HCT116 (cell line): ENCODE measurements at regions not wholly inside any gene's neighbourhood (a gene's known extent, or its start where the extent isn't known, plus 50 kb on each side); places are given as distances from the start of the nearest gene placed in this dataset.

ENCODE experiments used
- ATAC-seq: fragments of 200-7000 bp; cut with Tn5 transposase; 2 replicates; pipeline ENCODE4 v1.9.1; 2020; ENCODE audit warnings: mild to moderate bottlenecking, moderate library complexity
- BruUV-seq: library from RNA; stranded (reverse); fragments of 400-500 nt; replicated peaks from 2 replicates; lab custom pipeline; 2021; lab: Mats Ljungman, UMichigan
- CTCF ChIA-PET: fragments of 300-600 bp; sonication (Branson Sonifier 250); formaldehyde crosslinking; loops from one replicate; lab custom pipeline; 2021; ENCODE audit warnings: antibody characterized with exemption; lab: Charles Lee
- POLR2A ChIA-PET: fragments of 300-600, 350-600 bp; sonication (Branson Sonifier 250); formaldehyde crosslinking; loops from one replicate; lab custom pipeline; 2021; ENCODE audit warnings: antibody characterized with exemption; lab: Charles Lee
- RAD21 ChIA-PET, 2 experiments: fragments of 300-600 bp; sonication (Branson Sonifier 250); formaldehyde crosslinking; loops; one replicate each; lab custom pipeline; 2023; ENCODE audit warnings: low total read pairs in 2 of 2; ENCODE audit not compliant: uncharacterized antibody in 2 of 2, unreplicated experiment in 2 of 2, low non-redundant PET in 1 of 2; lab: Charles Lee
- DNase-seq: peaks from one replicate; pipeline ENCODE4 v3.0.0-alpha.2; 2010; ENCODE audit warnings: low read depth, low spot score
- H2AFZ ChIP-seq: fragments of 200-600 bp; shearing (Covaris generic), sonication (generic); 2 replicates; pipeline ENCODE4 v1.6.1; 2017; ENCODE audit warnings: low read depth, mixed run types, mixed read lengths, antibody characterized with exemption, low read length; ENCODE audit not compliant: poor library complexity, severe bottlenecking
- H3K27ac ChIP-seq: 2 replicates; pipeline ENCODE4 v1.5.1; 2012; ENCODE audit warnings: low read depth, low read length
- H3K27me3 ChIP-seq: fragments of 200-600 bp; sonication (generic); 2 replicates; pipeline ENCODE4 v1.6.1; 2016; ENCODE audit warnings: mixed run types, low read length, mixed read lengths; ENCODE audit not compliant: insufficient read depth
- H3K36me3 ChIP-seq, 2 experiments: fragments of 200-500 bp in 1 of 2; fragments of 200-600 bp in 1 of 2; sonication (Bioruptor generic) in 1 of 2; sonication (generic) in 1 of 2; 2 replicates each; pipeline versions ENCODE4 v1.5.1 to v1.6.1; 2014 to 2016; ENCODE audit warnings: low read length in 2 of 2, inconsistent platforms in 1 of 2, mixed read lengths in 1 of 2, mixed run types in 1 of 2; ENCODE audit not compliant: insufficient read depth in 2 of 2, control insufficient read depth in 1 of 2
- H3K4me1 ChIP-seq, 2 experiments: fragments of 200-600 bp in 1 of 2; sonication (generic) in 1 of 2; 2 replicates each; pipeline versions ENCODE4 v1.5.1 to v1.6.1; 2012 to 2017; ENCODE audit warnings: low read length in 2 of 2, inconsistent platforms in 1 of 2, mild to moderate bottlenecking in 1 of 2, mixed read lengths in 1 of 2, mixed run types in 1 of 2, moderate library complexity in 1 of 2; ENCODE audit not compliant: insufficient read depth in 2 of 2, control insufficient read depth in 1 of 2
- H3K4me2 ChIP-seq: fragments of 200-600 bp; sonication (generic); 2 replicates; pipeline ENCODE4 v1.6.1; 2017; ENCODE audit warnings: mixed run types, low read length, mixed read lengths
- H3K4me3 ChIP-seq, 2 experiments: fragments of 200-600 bp in 1 of 2; sonication (generic) in 1 of 2; replicated peaks in 1 of 2; 2 replicates each; pipeline ENCODE4 v1.5.1; 2011 to 2016; ENCODE audit warnings: low read length in 2 of 2, control low read depth in 1 of 2, low read depth in 1 of 2, mild to moderate bottlenecking in 1 of 2, mixed read lengths in 1 of 2, mixed run types in 1 of 2
- H3K79me2 ChIP-seq: fragments of 200-600 bp; sonication (generic); 2 replicates; pipeline ENCODE4 v1.6.1; 2017; ENCODE audit warnings: mild to moderate bottlenecking, mixed run types, low read length, moderate library complexity, mixed read lengths; ENCODE audit not compliant: insufficient read depth
- H3K9ac ChIP-seq: fragments of 200-600 bp; sonication (generic); 2 replicates; pipeline ENCODE4 v1.6.1; 2016; ENCODE audit warnings: low read length, mixed read lengths
- H3K9me2 ChIP-seq: fragments of 200-600 bp; sonication (generic), shearing (Covaris generic); 2 replicates; pipeline ENCODE4 v1.6.1; 2017; ENCODE audit warnings: mixed run types, mild to moderate bottlenecking, moderate library complexity; ENCODE audit not compliant: insufficient read depth
- H3K9me3 ChIP-seq, 2 experiments: fragments of 200-500 bp in 1 of 2; fragments of 200-600 bp in 1 of 2; sonication (Bioruptor generic) in 1 of 2; sonication (generic) in 1 of 2; 2 replicates each; pipeline ENCODE4 v1.6.1; 2014 to 2017; ENCODE audit warnings: low read length in 2 of 2, mixed read lengths in 2 of 2, inconsistent platforms in 1 of 2, low read depth in 1 of 2, mild to moderate bottlenecking in 1 of 2, mixed run types in 1 of 2, moderate library complexity in 1 of 2; ENCODE audit not compliant: control insufficient read depth in 1 of 2, insufficient read depth in 1 of 2
- H4K20me1 ChIP-seq: fragments of 200-600 bp; sonication (generic), shearing (Covaris generic); 2 replicates; pipeline ENCODE4 v1.6.1; 2017; ENCODE audit warnings: mixed run types, mild to moderate bottlenecking, moderate library complexity; ENCODE audit not compliant: insufficient read depth
- CEBPB ChIP-seq: IDR thresholded peaks from 2 replicates; pipeline ENCODE4 v1.6.1; 2012; ENCODE audit warnings: low read depth
- CTCF ChIP-seq, 3 experiments: fragments of 200-600 bp in 1 of 3; sonication (generic) in 1 of 3; IDR thresholded peaks in 2 of 3; conservative IDR thresholded peaks in 1 of 3; 2 replicates each; pipeline ENCODE4 v1.5.1; 2012 to 2017; ENCODE audit warnings: low read depth in 2 of 3, low read length in 2 of 3, antibody characterized with exemption in 1 of 3, borderline replicate concordance in 1 of 3, control low read depth in 1 of 3, mild to moderate bottlenecking in 1 of 3, mixed read lengths in 1 of 3, mixed run types in 1 of 3, moderate library complexity in 1 of 3; ENCODE audit not compliant: insufficient read depth in 1 of 3
- EZH2phosphoT487 ChIP-seq: fragments of 200-600 bp; IDR thresholded peaks from 2 replicates; pipeline ENCODE4 v1.6.1; 2018; ENCODE audit warnings: antibody characterized with exemption, borderline replicate concordance
- FOSL1 ChIP-seq: IDR thresholded peaks from 2 replicates; pipeline ENCODE4 v1.6.1; 2012; ENCODE audit warnings: low read depth
- RAD21 ChIP-seq: IDR thresholded peaks from 2 replicates; pipeline ENCODE4 v1.6.1; 2012; ENCODE audit warnings: low read depth, mild to moderate bottlenecking
- YY1 ChIP-seq: IDR thresholded peaks from 2 replicates; pipeline ENCODE4 v1.6.1; 2011; ENCODE audit warnings: low read length, low read depth, moderate library complexity, mild to moderate bottlenecking; ENCODE audit not compliant: insufficient replicate concordance; ENCODE audit errors: extremely low read depth
- ZBTB33 ChIP-seq: IDR thresholded peaks from 2 replicates; pipeline ENCODE4 v1.6.1; 2011; ENCODE audit warnings: mild to moderate bottlenecking, low read length, moderate library complexity; ENCODE audit not compliant: insufficient replicate concordance; ENCODE audit errors: extremely low read depth
- intact Hi-C: fragments of 100-400 bp; cut with micrococcal nuclease; formaldehyde crosslinking; loops from 2 replicates; pipeline ENCODE4 v1.10.0; 2022

- ChIA-PET POLR2A (no interaction called here), RAD21 (no interaction called here), CTCF (no interaction called here)
- no TSS peak for BruUV-seq
- TF ChIP-seq ZBTB33: no peak
- TF ChIP-seq EZH2phosphoT487: no peak
- no peaks in the 10 kb centered on the region for H3K4me1 ChIP-seq
- H3K79me2 ChIP-seq: no peaks in the 10 kb centered on the region
- no peak overlapping the region for H3K4me3 ChIP-seq
- ATAC-seq (no peak), DNase-seq (no peak)
- intact Hi-C loops: no loop called here
- H3K27me3 ChIP-seq: no peaks in the 10 kb centered on the region
- no peaks in the 10 kb centered on the region for H3K9me2 ChIP-seq
- H3K9me3 ChIP-seq: no peaks in the 10 kb centered on the region
- no peak overlapping the region for H3K9ac ChIP-seq
- H4K20me1 ChIP-seq: no peaks in the 10 kb centered on the region
- H3K4me2 ChIP-seq: no peak overlapping the region
- H3K27ac ChIP-seq: no peak overlapping the region
- H2AFZ ChIP-seq: no peak overlapping the region
- no peaks in the 10 kb centered on the region for H3K36me3 ChIP-seq
Observed at GRCh38 chr12:90839346-90839745, 115.6 kb downstream of the CCER1 start.

DNA sequence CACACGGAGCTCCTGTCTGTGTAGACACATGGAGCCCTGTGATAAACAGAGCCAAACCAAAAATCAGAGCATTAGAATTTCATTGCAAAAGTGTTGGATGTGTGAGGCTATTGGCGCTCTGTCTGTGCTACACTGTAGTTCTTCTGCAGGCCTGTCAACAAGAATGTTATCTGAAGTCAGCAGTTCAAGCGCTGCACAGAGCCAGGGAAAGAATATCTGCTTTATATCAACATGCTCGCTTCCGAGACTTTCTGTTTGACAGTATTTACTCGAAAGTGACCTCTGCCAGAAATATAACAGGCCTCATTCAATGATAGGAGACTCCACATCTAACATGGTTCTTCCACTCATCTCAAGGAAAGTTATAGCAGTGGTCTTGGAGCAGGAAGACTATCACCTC lies 118.3 kb downstream of the CCER1 start:
- no peaks in the 10 kb centered on the region for H4K20me1 ChIP-seq
- ATAC-seq: no peak
- RAD21 ChIA-PET: no interaction called here

More for the DNA sequence above, 118.3 kb downstream of the CCER1 start:
- Histone ChIP-seq H3K9me3 (no peaks in the 10 kb centered on the region), H3K4me3 (no peak overlapping the region), H3K27me3 (no peaks in the 10 kb centered on the region), H3K9ac (no peak overlapping the region), H3K4me1 (no peaks in the 10 kb centered on the region), H3K27ac (no peak overlapping the region), H3K4me2 (no peak overlapping the region), H3K79me2 (no peaks in the 10 kb centered on the region), H2AFZ (no peak overlapping the region), H3K36me3 (no peaks in the 10 kb centered on the region), H3K9me2 (no peaks in the 10 kb centered on the region)
- intact Hi-C loops: no loop called here
- ChIA-PET CTCF (no interaction called here), POLR2A (no interaction called here)
- BruUV-seq: no TSS peak
- no peak for TF ChIP-seq EZH2phosphoT487
- no peak for TF ChIP-seq CEBPB
- TF ChIP-seq RAD21: no peak
- TF ChIP-seq CTCF (IDR thresholded peaks at IDR 0.05 in 2 of 3, conservative IDR thresholded peaks at IDR 0.05 in 1 of 3; ENCODE audit: borderline replicate concordance in 1 of 3, insufficient read depth in 1 of 3, low read depth in 2 of 3, low read length in 2 of 3): no peak
- TF ChIP-seq FOSL1: no peak
- no peak for TF ChIP-seq YY1
- no peak for DNase-seq
